ENCODE measurements at regions not wholly inside any gene's neighbourhood (a gene's known extent, or its start where the extent isn't known, plus 50 kb on each side); places are given as distances from the start of the nearest gene placed in this dataset.

- DNase-seq, result no peak
Observed at GRCh38 chr1:209205039-209205438, 378.5 kb upstream of the CAMK1G start.

GRCh38 chr1:209207126-209207700 lies 376.3 kb upstream of the CAMK1G start:
- DNase-seq, result no peak

- DNase-seq, result no peak
Observed at GRCh38 chr1:209207701-209208286, 375.7 kb upstream of the CAMK1G start.

GRCh38 chr1:209208648-209209047 lies 374.9 kb upstream of the CAMK1G start:
- DNase-seq, result no peak

- no peak for DNase-seq
Observed at GRCh38 chr1:209213989-209214388, 369.5 kb upstream of the CAMK1G start.

- no peak for DNase-seq
Observed at GRCh38 chr1:209215826-209216225, 367.7 kb upstream of the CAMK1G start.

GRCh38 chr1:209218113-209218512 lies 365.4 kb upstream of the CAMK1G start:
- no peak for DNase-seq

- DNase-seq, result no peak
Observed at GRCh38 chr1:209218981-209219380, 364.5 kb upstream of the CAMK1G start.

GRCh38 chr1:209219791-209220524 lies 363.6 kb upstream of the CAMK1G start:
- no peak for DNase-seq

GRCh38 chr1:209222826-209223225 lies 360.7 kb upstream of the CAMK1G start:
- DNase-seq, result no peak

- DNase-seq, result no peak
Observed at GRCh38 chr1:209223791-209224190, 359.7 kb upstream of the CAMK1G start.

GRCh38 chr1:209224886-209225285 lies 358.6 kb upstream of the CAMK1G start:
- no peak for DNase-seq

- DNase-seq, result no peak
Observed at GRCh38 chr1:209227171-209227570, 356.3 kb upstream of the CAMK1G start.

GRCh38 chr1:209227941-209228340 lies 355.6 kb upstream of the CAMK1G start:
- DNase-seq, result no peak

GRCh38 chr1:209229494-209230061 lies 353.9 kb upstream of the CAMK1G start:
- no peak for DNase-seq

- no peak for DNase-seq
Observed at GRCh38 chr1:209230314-209230713, 353.2 kb upstream of the CAMK1G start.

- DNase-seq, result no peak
Observed at GRCh38 chr1:209231476-209232156, 351.9 kb upstream of the CAMK1G start.

- no peak for DNase-seq
Observed at GRCh38 chr1:209232197-209232596, 351.3 kb upstream of the CAMK1G start.

GRCh38 chr1:209232759-209233158 lies 350.8 kb upstream of the CAMK1G start:
- no peak for DNase-seq

- no peak for DNase-seq
Observed at GRCh38 chr1:209235166-209235565, 348.3 kb upstream of the CAMK1G start.

GRCh38 chr1:209238356-209238755 lies 345.2 kb upstream of the CAMK1G start:
- no peak for DNase-seq

- no peak for DNase-seq
Observed at GRCh38 chr1:209240351-209240750, 343.2 kb upstream of the CAMK1G start.

GRCh38 chr1:209241487-209241886 lies 342.0 kb upstream of the CAMK1G start:
- DNase-seq, result no peak

All from activated effector memory CD4-positive, alpha-beta T cell treated with Interleukin-2 at 50 U/mL for 16 hours (primary cell).